Gastroesophageal sphincter (tissue), 4 donors: ENCODE measurements at regions not wholly inside any gene's neighbourhood (a gene's known extent, or its start where the extent isn't known, plus 50 kb on each side); places are given as distances from the start of the nearest gene placed in this dataset.
"Not testable (repeated sequence)": the region's sequence is repeated elsewhere in the genome, so short reads cannot be mapped to it uniquely, and the experiment has no call there.

Experiments
- ATAC-seq: fragments of 150-250 bp; one replicate; pipeline ENCODE4 v1.9.1; 2016; ENCODE audit warnings: mild to moderate bottlenecking, moderate library complexity
- H3K27ac ChIP-seq, 4 donors: fragments of 200-600 bp; sonication (generic) in 3 of 4; 1 replicate in 3 of 4; 2 replicates in 1 of 4; pipeline ENCODE4 v1.5.1; 2016 to 2019
- H3K27me3 ChIP-seq: fragments of 200-600 bp; sonication (generic); one replicate; pipeline ENCODE4 v1.5.1; 2019
- H3K36me3 ChIP-seq, 2 donors: fragments of 200-600 bp; sonication (generic); one replicate each; pipeline ENCODE4 v1.5.1; 2019; ENCODE audit warnings: control low read depth in 1 of 2
- H3K4me1 ChIP-seq, 3 donors: fragments of 200-600 bp; sonication (generic); 1 replicate in 2 of 3; 2 replicates in 1 of 3; pipeline ENCODE4 v1.5.1; 2016 to 2019; ENCODE audit warnings: control low read depth in 2 of 3
- H3K4me3 ChIP-seq, 2 donors: fragments of 200-600 bp; sonication (generic); one replicate each; pipeline ENCODE4 v1.5.1; 2019; ENCODE audit warnings: mild to moderate bottlenecking in 1 of 2, moderate library complexity in 1 of 2
- H3K9me3 ChIP-seq, 3 donors: fragments of 200-600 bp; sonication (generic); one replicate each; pipeline ENCODE4 v1.5.1; 2017 to 2019; ENCODE audit warnings: control low read depth in 2 of 3
- CTCF ChIP-seq, 4 experiments: fragments of 200-600 bp in 2 of 4; fragments of 450-650 bp in 2 of 4; sonication (generic) in 1 of 4; IDR thresholded peaks; one replicate each; pipeline ENCODE4 v1.5.1; 2017 to 2019; ENCODE audit warnings: antibody characterized with exemption in 4 of 4, mild to moderate bottlenecking in 2 of 4, moderate library complexity in 2 of 4
- EP300 ChIP-seq: sonication (generic); formaldehyde crosslinking; IDR thresholded peaks from one replicate; pipeline ENCODE4 v1.6.1; 2017; ENCODE audit warnings: antibody characterized with exemption, mild to moderate bottlenecking
- POLR2A ChIP-seq, 2 donors: fragments of 450-650 bp; IDR thresholded peaks; one replicate each; pipeline ENCODE4 v1.6.1; 2017; ENCODE audit warnings: antibody characterized with exemption in 2 of 2, mild to moderate bottlenecking in 2 of 2, moderate library complexity in 1 of 2
- POLR2AphosphoS5 ChIP-seq: sonication (generic); formaldehyde crosslinking; IDR thresholded peaks from one replicate; pipeline ENCODE4 v1.6.1; 2017; ENCODE audit warnings: antibody characterized with exemption
- whole genome bisulfite sequencing, 2 donors: methylation state at CpG; one replicate each; pipeline ENCODE4 v1.1.5; 2018; ENCODE audit warnings: low coverage in 1 of 2; 5-methylcytosine and 5-hydroxymethylcytosine counted together

GRCh38 chr14:101293605-101294004 lies 267.7 kb upstream of the DIO3 start:
- no peak overlapping the region for H3K4me3 ChIP-seq
- no peak for ATAC-seq
- H3K27me3 ChIP-seq: peaks cover 2% of the 10 kb centered on the region
- no peak overlapping the region for H3K27ac ChIP-seq
- TF ChIP-seq POLR2A (IDR thresholded peaks at IDR 0.05) (no peak), POLR2AphosphoS5 (no peak), EP300 (no peak), CTCF (IDR thresholded peaks at IDR 0.05) (no peak)
- H3K4me1 ChIP-seq: no peaks in the 10 kb centered on the region
- H3K36me3 ChIP-seq: no peaks in the 10 kb centered on the region
- peaks cover 0 to 23% (median 0%) of the 10 kb centered on the region in 3 donors for H3K9me3 ChIP-seq

DNA sequence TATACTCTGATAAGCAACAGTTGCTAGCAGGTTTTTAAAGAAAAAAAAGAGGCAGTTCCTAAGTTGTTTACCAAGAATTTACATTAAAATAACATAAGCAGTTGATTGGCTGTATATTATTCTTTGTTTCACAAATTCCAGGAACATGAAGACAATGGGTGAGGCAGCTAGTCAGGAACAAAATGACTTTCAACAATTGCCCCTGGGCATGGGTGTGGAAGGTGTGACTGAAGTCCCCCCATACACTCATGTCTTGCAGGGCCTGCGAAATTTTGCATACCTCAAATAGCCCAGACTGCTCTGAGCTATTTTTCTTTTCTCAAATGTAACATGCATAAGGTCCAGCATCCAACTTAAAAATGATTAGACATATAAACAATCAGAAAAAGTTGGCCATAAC lies 267.2 kb upstream of the DIO3 start:
- TF ChIP-seq POLR2AphosphoS5 (no peak), CTCF (IDR thresholded peaks at IDR 0.05) (no peak), POLR2A (IDR thresholded peaks at IDR 0.05) (no peak)
- no peak for ATAC-seq
- 67 to 73% methylated on average over 1 of the region's 1 CpG for WGBS, 2 donors

GRCh38 chr14:101299781-101300180 lies 261.5 kb upstream of the DIO3 start:
- not testable (repeated sequence) for H3K4me3 ChIP-seq, H3K36me3 ChIP-seq, H3K27me3 ChIP-seq, ATAC-seq, H3K27ac ChIP-seq, H3K4me1 ChIP-seq
- 43 to 59% methylated on average over 4 of the region's 4 CpGs for WGBS, 2 donors
- H3K9me3 ChIP-seq: peaks cover 0 to 24% (median 0%) of the 10 kb centered on the region in 3 donors

More for the DNA sequence above, 267.2 kb upstream of the DIO3 start:
- Histone ChIP-seq H3K4me1 (no peaks in the 10 kb centered on the region), H3K27me3 (no peaks in the 10 kb centered on the region), H3K36me3 (no peaks in the 10 kb centered on the region), H3K4me3 (no peak overlapping the region), H3K9me3 (peaks cover 0 to 24% (median 0%) of the 10 kb centered on the region in 3 donors), H3K27ac (no peak overlapping the region)

DNA sequence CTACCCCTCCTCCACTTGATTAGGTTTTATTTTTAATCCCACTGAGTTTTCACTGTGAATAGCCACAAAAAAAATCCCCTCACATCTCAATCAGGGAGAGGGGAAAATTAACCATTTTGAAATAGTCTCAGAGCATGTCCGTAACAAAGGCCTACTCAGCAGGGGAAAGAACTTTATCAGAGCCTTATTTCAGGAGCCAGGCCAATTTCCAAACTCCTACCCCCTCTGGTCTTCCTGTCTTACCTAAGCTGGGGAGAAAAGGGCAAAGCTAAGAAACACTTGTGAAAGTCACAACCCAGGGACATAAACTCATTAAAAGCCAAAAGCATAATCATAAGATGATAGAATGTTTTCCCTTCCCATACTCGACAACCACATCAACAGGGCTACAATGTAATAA lies 260.3 kb upstream of the DIO3 start:
- Histone ChIP-seq H3K4me3 (no peak overlapping the region), H3K4me1 (no peaks in the 10 kb centered on the region), H3K36me3 (no peaks in the 10 kb centered on the region), H3K9me3 (peaks cover 0 to 24% (median 0%) of the 10 kb centered on the region in 3 donors), H3K27me3 (no peaks in the 10 kb centered on the region), H3K27ac (no peak overlapping the region)
- no peak for ATAC-seq
- TF ChIP-seq CTCF (IDR thresholded peaks at IDR 0.05) (no peak), POLR2AphosphoS5 (no peak), POLR2A (IDR thresholded peaks at IDR 0.05) (no peak), EP300 (no peak)
- 0 to 59% methylated on average over 1 of the region's 2 CpGs for whole genome bisulfite sequencing, 2 donors

- not testable (repeated sequence) for H3K4me3 ChIP-seq, H3K27me3 ChIP-seq, H3K9me3 ChIP-seq, H3K4me1 ChIP-seq, H3K27ac ChIP-seq, H3K36me3 ChIP-seq, ATAC-seq
- WGBS, 2 donors: 94 to 95% methylated on average over 2 of the region's 2 CpGs
Observed at GRCh38 chr14:101307162-101307561, 254.1 kb upstream of the DIO3 start.

- not testable (repeated sequence) for H3K4me3 ChIP-seq, H3K4me1 ChIP-seq, H3K27me3 ChIP-seq, ATAC-seq, H3K27ac ChIP-seq, H3K36me3 ChIP-seq
- peaks cover 0 to 14% (median 0%) of the 10 kb centered on the region in 3 donors for H3K9me3 ChIP-seq
- 31 to 61% methylated on average over 2 to 6 of the region's 7 CpGs for WGBS, 2 donors
Observed at GRCh38 chr14:101311186-101311585, 250.1 kb upstream of the DIO3 start.

GRCh38 chr14:101313268-101313667 lies 248.0 kb upstream of the DIO3 start:
- H3K4me1 ChIP-seq: no peaks in the 10 kb centered on the region
- ATAC-seq: no peak
- H3K4me3 ChIP-seq: no peak overlapping the region
- 59 to 65% methylated on average over 2 to 6 of the region's 6 CpGs for WGBS, 2 donors
- no peaks in the 10 kb centered on the region for H3K36me3 ChIP-seq
- TF ChIP-seq POLR2AphosphoS5 (no peak), EP300 (no peak), POLR2A (IDR thresholded peaks at IDR 0.05) (no peak), CTCF (IDR thresholded peaks at IDR 0.05) (no peak)
- no peak overlapping the region for H3K27ac ChIP-seq
- H3K27me3 ChIP-seq: no peaks in the 10 kb centered on the region
- peaks cover 0 to 20% (median 0%) of the 10 kb centered on the region in 3 donors for H3K9me3 ChIP-seq
